HG02938 (cell line): ENCODE measurements at regions not wholly inside any gene's neighbourhood (a gene's known extent, or its start where the extent isn't known, plus 50 kb on each side); places are given as distances from the start of the nearest gene placed in this dataset.
"Not testable (repeated sequence)": the region's sequence is repeated elsewhere in the genome, so short reads cannot be mapped to it uniquely, and the experiment has no call there.

Source experiments
- ATAC-seq: cut with Tn5 transposase; IDR thresholded peaks from one replicate; pipeline ENCODE4 v1.9.1; 2021; ENCODE audit warnings: mild to moderate bottlenecking, moderate library complexity; ENCODE audit not compliant: unreplicated experiment

- no peak for ATAC-seq
These were observed 167.8 kb downstream of the PMAIP1 start for GRCh38 chr18:60067426-60068210.

GRCh38 chr18:60066219-60066975 is 166.6 kb downstream of the PMAIP1 start:
- ATAC-seq, result no peak

GRCh38 chr18:60064271-60064670 is 164.5 kb downstream of the PMAIP1 start:
- no peak for ATAC-seq

- ATAC-seq, result not testable (repeated sequence)
These were observed 163.0 kb downstream of the PMAIP1 start for GRCh38 chr18:60062831-60063230.

GRCh38 chr18:60062396-60062795 is 162.6 kb downstream of the PMAIP1 start:
- no peak for ATAC-seq

GRCh38 chr18:60060578-60060977 is 160.8 kb downstream of the PMAIP1 start:
- no peak for ATAC-seq

GRCh38 chr18:60060026-60060425 is 160.2 kb downstream of the PMAIP1 start:
- ATAC-seq, result no peak

GRCh38 chr18:60059216-60059615 is 159.4 kb downstream of the PMAIP1 start:
- ATAC-seq, result no peak

GRCh38 chr18:60053747-60054304 is 154.0 kb downstream of the PMAIP1 start:
- ATAC-seq, result no peak

- no peak for ATAC-seq
These were observed 151.0 kb downstream of the PMAIP1 start for GRCh38 chr18:60050821-60051220.

GRCh38 chr18:60049172-60049571 is 149.4 kb downstream of the PMAIP1 start:
- ATAC-seq, result no peak

GRCh38 chr18:60047556-60047955 is 147.8 kb downstream of the PMAIP1 start:
- no peak for ATAC-seq

GRCh38 chr18:60044290-60045006 is 144.7 kb downstream of the PMAIP1 start:
- no peak for ATAC-seq

GRCh38 chr18:60040971-60041370 is 141.2 kb downstream of the PMAIP1 start:
- no peak for ATAC-seq

GRCh38 chr18:60038731-60039130 is 138.9 kb downstream of the PMAIP1 start:
- no peak for ATAC-seq

- no peak for ATAC-seq
These were observed 127.6 kb downstream of the PMAIP1 start for GRCh38 chr18:60027397-60027796.

GRCh38 chr18:60024857-60025256 is 125.1 kb downstream of the PMAIP1 start:
- ATAC-seq, result no peak

- no peak for ATAC-seq
These were observed 124.5 kb downstream of the PMAIP1 start for GRCh38 chr18:60024345-60024744.

- ATAC-seq, result no peak
These were observed 123.0 kb downstream of the PMAIP1 start for GRCh38 chr18:60022671-60023276.

- no peak for ATAC-seq
These were observed 121.8 kb downstream of the PMAIP1 start for GRCh38 chr18:60021556-60021955.
